IMR-90 (cell line): ENCODE measurements at regions not wholly inside any gene's neighbourhood (a gene's known extent, or its start where the extent isn't known, plus 50 kb on each side); places are given as distances from the start of the nearest gene placed in this dataset.

Experiments used
- BHLHE40 ChIP-seq: fragments of 150-350 bp; IDR thresholded peaks from 2 replicates; pipeline ENCODE4 v1.6.1; 2016; ENCODE audit warnings: mild to moderate bottlenecking, low read depth, low read length
- CEBPB ChIP-seq: IDR thresholded peaks from 2 replicates; pipeline ENCODE4 v1.6.1; 2012; ENCODE audit warnings: low read depth, low read length, improper control_type of control experiment
- FOS ChIP-seq: fragments of 150-350 bp; IDR thresholded peaks from 2 replicates; pipeline ENCODE4 v1.6.1; 2016; ENCODE audit warnings: low read depth, low read length
- MXI1 ChIP-seq: IDR thresholded peaks from 2 replicates; pipeline ENCODE4 v1.6.1; 2012; ENCODE audit warnings: low read depth, mild to moderate bottlenecking, low read length, moderate library complexity, borderline replicate concordance
- POLR2A ChIP-seq: IDR thresholded peaks from 2 replicates; pipeline ENCODE4 v1.6.1; 2012; ENCODE audit warnings: mild to moderate bottlenecking, low read depth, low read length
- RAD21 ChIP-seq: IDR thresholded peaks from 2 replicates; pipeline ENCODE4 v1.6.1; 2012; ENCODE audit warnings: low read length, improper control_type of control experiment
- RCOR1 ChIP-seq: IDR thresholded peaks from 2 replicates; pipeline ENCODE4 v1.6.1; 2012; ENCODE audit warnings: mild to moderate bottlenecking, low read length, improper control_type of control experiment; ENCODE audit not compliant: insufficient replicate concordance
- RFX5 ChIP-seq: IDR thresholded peaks from 2 replicates; pipeline ENCODE4 v1.8.0; 2012; ENCODE audit warnings: low read depth, mild to moderate bottlenecking, low read length, moderate library complexity
- SMC3 ChIP-seq: fragments of 150-350 bp; IDR thresholded peaks from 2 replicates; pipeline ENCODE4 v1.6.1; 2016; ENCODE audit warnings: low read depth, mild to moderate bottlenecking, antibody characterized with exemption, low read length, moderate library complexity
- TF ChIP-seq, protein P1 (sequence below): conservative IDR thresholded peaks from 2 replicates; pipeline ENCODE4 v1.5.1; 2012; ENCODE audit warnings: mild to moderate bottlenecking, low read depth, low read length, improper control_type of control experiment
- TF ChIP-seq, protein P2 (sequence below): fragments of 150-350 bp; IDR thresholded peaks from 2 replicates; pipeline ENCODE4 v1.6.1; 2016; ENCODE audit warnings: low read depth, mild to moderate bottlenecking, low read length, moderate library complexity, borderline replicate concordance
- TF ChIP-seq, protein P3 (sequence below): fragments of 150-350 bp; IDR thresholded peaks from 2 replicates; pipeline ENCODE4 v1.6.1; 2017; ENCODE audit warnings: mild to moderate bottlenecking, antibody characterized with exemption, low read length, low read depth

DNA sequence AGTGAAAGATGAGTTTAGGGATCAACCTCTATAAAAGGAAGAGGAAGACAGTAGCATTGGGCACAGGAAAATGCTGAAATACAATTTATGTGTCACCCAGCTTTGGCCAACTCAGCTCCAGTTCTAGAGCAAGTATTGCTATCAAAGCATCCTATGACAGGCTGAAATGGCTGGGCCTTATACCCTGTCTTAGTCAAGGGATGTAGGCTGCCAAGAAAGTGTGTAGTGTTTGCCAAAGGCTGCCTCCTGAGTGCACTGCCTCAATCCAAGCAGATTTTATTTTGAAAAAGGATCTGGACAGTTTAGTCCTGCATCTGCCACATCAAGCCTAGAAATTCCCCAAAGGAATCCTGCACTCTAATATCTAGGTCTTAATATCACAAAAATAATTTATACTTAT lies 359.9 kb upstream of the ZC3H15 start:
- TF ChIP-seq, protein P1, sequence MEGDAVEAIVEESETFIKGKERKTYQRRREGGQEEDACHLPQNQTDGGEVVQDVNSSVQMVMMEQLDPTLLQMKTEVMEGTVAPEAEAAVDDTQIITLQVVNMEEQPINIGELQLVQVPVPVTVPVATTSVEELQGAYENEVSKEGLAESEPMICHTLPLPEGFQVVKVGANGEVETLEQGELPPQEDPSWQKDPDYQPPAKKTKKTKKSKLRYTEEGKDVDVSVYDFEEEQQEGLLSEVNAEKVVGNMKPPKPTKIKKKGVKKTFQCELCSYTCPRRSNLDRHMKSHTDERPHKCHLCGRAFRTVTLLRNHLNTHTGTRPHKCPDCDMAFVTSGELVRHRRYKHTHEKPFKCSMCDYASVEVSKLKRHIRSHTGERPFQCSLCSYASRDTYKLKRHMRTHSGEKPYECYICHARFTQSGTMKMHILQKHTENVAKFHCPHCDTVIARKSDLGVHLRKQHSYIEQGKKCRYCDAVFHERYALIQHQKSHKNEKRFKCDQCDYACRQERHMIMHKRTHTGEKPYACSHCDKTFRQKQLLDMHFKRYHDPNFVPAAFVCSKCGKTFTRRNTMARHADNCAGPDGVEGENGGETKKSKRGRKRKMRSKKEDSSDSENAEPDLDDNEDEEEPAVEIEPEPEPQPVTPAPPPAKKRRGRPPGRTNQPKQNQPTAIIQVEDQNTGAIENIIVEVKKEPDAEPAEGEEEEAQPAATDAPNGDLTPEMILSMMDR, result no peak
- no peak for TF ChIP-seq RFX5
- TF ChIP-seq POLR2A, result no peak
- TF ChIP-seq CEBPB, result no peak
- TF ChIP-seq SMC3, result no peak
- no peak for TF ChIP-seq MXI1
- TF ChIP-seq, protein P2, sequence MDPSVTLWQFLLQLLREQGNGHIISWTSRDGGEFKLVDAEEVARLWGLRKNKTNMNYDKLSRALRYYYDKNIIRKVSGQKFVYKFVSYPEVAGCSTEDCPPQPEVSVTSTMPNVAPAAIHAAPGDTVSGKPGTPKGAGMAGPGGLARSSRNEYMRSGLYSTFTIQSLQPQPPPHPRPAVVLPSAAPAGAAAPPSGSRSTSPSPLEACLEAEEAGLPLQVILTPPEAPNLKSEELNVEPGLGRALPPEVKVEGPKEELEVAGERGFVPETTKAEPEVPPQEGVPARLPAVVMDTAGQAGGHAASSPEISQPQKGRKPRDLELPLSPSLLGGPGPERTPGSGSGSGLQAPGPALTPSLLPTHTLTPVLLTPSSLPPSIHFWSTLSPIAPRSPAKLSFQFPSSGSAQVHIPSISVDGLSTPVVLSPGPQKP, result no peak
- TF ChIP-seq, protein P3, sequence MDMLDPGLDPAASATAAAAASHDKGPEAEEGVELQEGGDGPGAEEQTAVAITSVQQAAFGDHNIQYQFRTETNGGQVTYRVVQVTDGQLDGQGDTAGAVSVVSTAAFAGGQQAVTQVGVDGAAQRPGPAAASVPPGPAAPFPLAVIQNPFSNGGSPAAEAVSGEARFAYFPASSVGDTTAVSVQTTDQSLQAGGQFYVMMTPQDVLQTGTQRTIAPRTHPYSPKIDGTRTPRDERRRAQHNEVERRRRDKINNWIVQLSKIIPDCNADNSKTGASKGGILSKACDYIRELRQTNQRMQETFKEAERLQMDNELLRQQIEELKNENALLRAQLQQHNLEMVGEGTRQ, result no peak
- no peak for TF ChIP-seq RCOR1
- no peak for TF ChIP-seq RAD21
- no peak for TF ChIP-seq BHLHE40
- no peak for TF ChIP-seq FOS
